Stimulated activated CD4-positive, alpha-beta T cell treated with anti-CD3 and anti-CD28 coated beads, TNF-alpha, amount 100 ng/mL, for 1 hour (primary cell): ENCODE measurements at regions not wholly inside any gene's neighbourhood (a gene's known extent, or its start where the extent isn't known, plus 50 kb on each side); places are given as distances from the start of the nearest gene placed in this dataset.

Experiments
- DNase-seq, 3 donors: peaks; one replicate each; pipeline ENCODE4 v3.0.0-alpha.2; 2020; ENCODE audit warnings: low read depth in 3 of 3, low spot score in 1 of 3

GRCh38 chr22:49448526-49448925 is 379.1 kb downstream of the BRD1 start:
- DNase-seq: no peak

- no peak for DNase-seq
These were observed 379.8 kb downstream of the BRD1 start for GRCh38 chr22:49447837-49448236.

- DNase-seq: no peak
These were observed 380.6 kb downstream of the BRD1 start for GRCh38 chr22:49446759-49447710.

- DNase-seq: no peak
These were observed 381.4 kb downstream of the BRD1 start for GRCh38 chr22:49446145-49446758.

GRCh38 chr22:49444781-49445180 is 382.9 kb downstream of the BRD1 start:
- no peak for DNase-seq

GRCh38 chr22:49440931-49441330 is 386.7 kb downstream of the BRD1 start:
- no peak for DNase-seq

- DNase-seq: no peak
These were observed 388.3 kb downstream of the BRD1 start for GRCh38 chr22:49439373-49439772.

GRCh38 chr22:49437956-49438355 is 389.7 kb downstream of the BRD1 start:
- DNase-seq: no peak

GRCh38 chr22:49437356-49437755 is 390.3 kb downstream of the BRD1 start:
- DNase-seq: no peak

- no peak for DNase-seq
These were observed 391.6 kb downstream of the BRD1 start for GRCh38 chr22:49436056-49436455.

GRCh38 chr22:49435596-49435995 is 392.1 kb downstream of the BRD1 start:
- no peak for DNase-seq

GRCh38 chr22:49433717-49434611 is 393.7 kb downstream of the BRD1 start:
- DNase-seq: no peak

- no peak for DNase-seq
These were observed 394.7 kb downstream of the BRD1 start for GRCh38 chr22:49432897-49433443.

GRCh38 chr22:49432211-49432896 is 395.3 kb downstream of the BRD1 start:
- DNase-seq: no peak

- no peak for DNase-seq
These were observed 396.1 kb downstream of the BRD1 start for GRCh38 chr22:49431551-49431950.

GRCh38 chr22:49429066-49429465 is 398.6 kb downstream of the BRD1 start:
- DNase-seq: no peak

GRCh38 chr22:49427941-49428340 is 399.7 kb downstream of the BRD1 start:
- no peak for DNase-seq

- no peak for DNase-seq
These were observed 400.3 kb downstream of the BRD1 start for GRCh38 chr22:49427341-49427740.

GRCh38 chr22:49426618-49427266 is 400.9 kb downstream of the BRD1 start:
- DNase-seq: no peak

- DNase-seq: no peak
These were observed 401.6 kb downstream of the BRD1 start for GRCh38 chr22:49426098-49426497.
